Trophoblast cell (in vitro differentiated cells and primary cell): ENCODE measurements at regions not wholly inside any gene's neighbourhood (a gene's known extent, or its start where the extent isn't known, plus 50 kb on each side); places are given as distances from the start of the nearest gene placed in this dataset.

Source experiments
- DNase-seq, 2 donors: peaks; one replicate each; pipeline ENCODE4 v3.0.0-alpha.2; 2016
- H2AFZ ChIP-seq: 2 replicates; pipeline ENCODE4 v1.6.1; 2013; ENCODE audit warnings: low read length, moderate library complexity, mild to moderate bottlenecking; ENCODE audit not compliant: insufficient read depth, poor library complexity
- H2AK5ac ChIP-seq: 2 replicates; pipeline ENCODE4 v1.6.1; 2013; ENCODE audit warnings: mild to moderate bottlenecking, low read length
- H2BK120ac ChIP-seq: 2 replicates; pipeline ENCODE4 v1.6.1; 2013; ENCODE audit warnings: low read length, mild to moderate bottlenecking, moderate library complexity; ENCODE audit not compliant: insufficient read depth, poor library complexity
- H2BK12ac ChIP-seq: 2 replicates; pipeline ENCODE4 v1.6.1; 2013; ENCODE audit warnings: mild to moderate bottlenecking, low read length, moderate library complexity
- H2BK5ac ChIP-seq: 2 replicates; pipeline ENCODE4 v1.6.1; 2013; ENCODE audit warnings: low read length, low read depth, moderate library complexity, mild to moderate bottlenecking; ENCODE audit not compliant: poor library complexity
- H3K14ac ChIP-seq: 2 replicates; pipeline ENCODE4 v1.6.1; 2013; ENCODE audit warnings: mild to moderate bottlenecking, low read length
- H3K18ac ChIP-seq: 2 replicates; pipeline ENCODE4 v1.6.1; 2013; ENCODE audit warnings: mild to moderate bottlenecking, low read length
- H3K23ac ChIP-seq: 2 replicates; pipeline ENCODE4 v1.6.1; 2013; ENCODE audit warnings: low read length
- H3K27ac ChIP-seq: 2 replicates; pipeline ENCODE4 v1.5.1; 2013; ENCODE audit warnings: low read depth, mild to moderate bottlenecking, inconsistent platforms, low read length, moderate library complexity
- H3K27me3 ChIP-seq: 2 replicates; pipeline ENCODE4 v1.6.1; 2013; ENCODE audit warnings: inconsistent platforms, mild to moderate bottlenecking, low read length, moderate library complexity; ENCODE audit not compliant: insufficient read depth
- H3K36me3 ChIP-seq, 2 experiments: 1 replicate in 1 of 2; 2 replicates in 1 of 2; pipeline ENCODE4 v1.6.1; 2013; ENCODE audit warnings: low read length in 2 of 2, mild to moderate bottlenecking in 2 of 2, moderate library complexity in 1 of 2; ENCODE audit not compliant: insufficient read depth in 2 of 2, control insufficient read depth in 1 of 2
- H3K4ac ChIP-seq: 2 replicates; pipeline ENCODE4 v1.6.1; 2013; ENCODE audit warnings: low read depth, mild to moderate bottlenecking, low read length, moderate library complexity
- H3K4me1 ChIP-seq, 2 experiments: 1 replicate in 1 of 2; 2 replicates in 1 of 2; pipeline ENCODE4 v1.6.1; 2013; ENCODE audit warnings: low read length in 2 of 2, mild to moderate bottlenecking in 2 of 2, moderate library complexity in 1 of 2; ENCODE audit not compliant: insufficient read depth in 2 of 2, control insufficient read depth in 1 of 2
- H3K4me2 ChIP-seq: 2 replicates; pipeline ENCODE4 v1.6.1; 2013; ENCODE audit warnings: inconsistent platforms, mild to moderate bottlenecking, low read length, moderate library complexity
- H3K4me3 ChIP-seq: 2 replicates; pipeline ENCODE4 v1.5.1; 2013; ENCODE audit warnings: mild to moderate bottlenecking, low read depth, low read length, inconsistent platforms
- H3K79me1 ChIP-seq: one replicate; pipeline ENCODE4 v1.6.1; 2013; ENCODE audit warnings: low read length
- H3K79me2 ChIP-seq: 2 replicates; pipeline ENCODE4 v1.6.1; 2013; ENCODE audit warnings: low read length, mild to moderate bottlenecking; ENCODE audit not compliant: control insufficient read depth, insufficient read depth, poor library complexity
- H3K9ac ChIP-seq: 2 replicates; pipeline ENCODE4 v1.6.1; 2013; ENCODE audit warnings: mild to moderate bottlenecking, low read length
- H3K9me3 ChIP-seq: 2 replicates; pipeline ENCODE4 v1.6.1; 2013; ENCODE audit warnings: low read depth, mild to moderate bottlenecking, control low read depth, inconsistent platforms, low read length; ENCODE audit not compliant: insufficient read depth
- H4K12ac ChIP-seq: 2 replicates; pipeline ENCODE4 v1.6.1; 2013; ENCODE audit warnings: low read depth, mild to moderate bottlenecking, low read length, moderate library complexity
- H4K8ac ChIP-seq: 2 replicates; pipeline ENCODE4 v1.6.1; 2013; ENCODE audit warnings: low read depth, mild to moderate bottlenecking, low read length, moderate library complexity
- H4K91ac ChIP-seq: one replicate; pipeline ENCODE4 v1.6.1; 2013; ENCODE audit warnings: low read depth, mild to moderate bottlenecking, low read length, moderate library complexity
- WGBS: extraction: QIAGEN DNeasy Blood & Tissue Kit; methylation state at CpG from one replicate; pipeline ENCODE4 v1.1.7; 2013; ENCODE audit warnings: missing lambda C conversion rate; ENCODE audit not compliant: insufficient read length, insufficient coverage; ENCODE audit errors: extremely low coverage; 5-methylcytosine and 5-hydroxymethylcytosine counted together

DNA sequence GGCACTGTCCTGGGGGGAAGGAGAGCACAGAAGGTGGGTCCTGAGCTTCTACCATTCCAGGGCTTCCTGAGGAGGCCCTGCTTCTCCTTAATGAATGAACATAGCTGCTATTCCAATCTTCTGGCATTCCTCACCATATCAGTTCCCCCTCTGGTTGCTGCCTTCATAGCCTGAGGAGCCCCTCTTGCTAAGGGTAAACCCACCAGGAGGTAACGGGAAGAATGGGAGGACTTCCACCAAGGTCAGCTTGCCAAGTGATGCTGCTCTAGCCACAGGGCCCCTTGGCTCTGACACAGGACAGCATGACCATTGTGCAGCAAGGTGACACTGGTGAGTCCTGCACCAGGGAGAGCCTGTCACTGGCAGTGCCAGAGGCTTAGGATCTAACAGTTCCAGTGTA, 1022.5 kb downstream of the TBC1D22A start:
- Histone ChIP-seq H3K79me1 (no peaks in the 10 kb centered on the region), H3K23ac (no peak overlapping the region), H4K8ac (no peak overlapping the region), H3K4ac (no peak overlapping the region), H2BK5ac (no peak overlapping the region), H3K4me2 (no peak overlapping the region), H3K27me3 (no peaks in the 10 kb centered on the region), H3K18ac (no peak overlapping the region), H3K9me3 (peaks cover 21% of the 10 kb centered on the region), H3K14ac (no peak overlapping the region), H3K36me3 (no peaks in the 10 kb centered on the region), H4K91ac (no peak overlapping the region), H3K9ac (no peak overlapping the region), H2BK12ac (no peak overlapping the region), H3K79me2 (no peaks in the 10 kb centered on the region), H2AFZ (no peak overlapping the region), H3K4me1 (no peaks in the 10 kb centered on the region), H2BK120ac (no peak overlapping the region), H2AK5ac (no peak overlapping the region), H3K4me3 (no peak overlapping the region), H3K27ac (no peak overlapping the region), H4K12ac (no peak overlapping the region)
- no CpG with 5 or more reads among the region's 1 CpG for WGBS
- DNase-seq = no peak

GRCh38 chr22:47784367-47784983, 1022.0 kb downstream of the TBC1D22A start:
- Histone ChIP-seq H3K79me2 (no peaks in the 10 kb centered on the region), H2AFZ (no peak overlapping the region), H3K4ac (no peak overlapping the region), H3K9ac (no peak overlapping the region), H3K79me1 (no peaks in the 10 kb centered on the region), H4K12ac (no peak overlapping the region), H3K27me3 (no peaks in the 10 kb centered on the region), H3K4me3 (no peak overlapping the region), H3K4me2 (no peak overlapping the region), H2AK5ac (no peak overlapping the region), H4K8ac (no peak overlapping the region), H3K23ac (no peak overlapping the region), H3K9me3 (peaks cover 21% of the 10 kb centered on the region), H2BK120ac (no peak overlapping the region), H2BK5ac (no peak overlapping the region), H3K14ac (no peak overlapping the region), H2BK12ac (no peak overlapping the region), H4K91ac (no peak overlapping the region), H3K18ac (no peak overlapping the region), H3K4me1 (no peaks in the 10 kb centered on the region), H3K36me3 (no peaks in the 10 kb centered on the region), H3K27ac (no peak overlapping the region)
- DNase-seq = no peak
- no CpG with 5 or more reads among the region's 4 CpGs for whole genome bisulfite sequencing

GRCh38 chr22:47783433-47784366, 1021.2 kb downstream of the TBC1D22A start:
- Histone ChIP-seq H3K79me2 (no peaks in the 10 kb centered on the region), H3K9me3 (peaks cover 21% of the 10 kb centered on the region), H2BK120ac (no peak overlapping the region), H3K27me3 (no peaks in the 10 kb centered on the region), H3K27ac (no peak overlapping the region), H4K12ac (no peak overlapping the region), H2BK5ac (no peak overlapping the region), H2BK12ac (no peak overlapping the region), H2AK5ac (no peak overlapping the region), H3K4ac (no peak overlapping the region), H3K36me3 (no peaks in the 10 kb centered on the region), H4K91ac (no peak overlapping the region), H3K9ac (no peak overlapping the region), H3K14ac (no peak overlapping the region), H3K4me3 (no peak overlapping the region), H3K79me1 (no peaks in the 10 kb centered on the region), H4K8ac (no peak overlapping the region), H3K23ac (no peak overlapping the region), H3K4me1 (no peaks in the 10 kb centered on the region), H2AFZ (no peak overlapping the region), H3K18ac (no peak overlapping the region), H3K4me2 (no peak overlapping the region)
- WGBS = no CpG with 5 or more reads among the region's 20 CpGs
- DNase-seq = no peak

DNA sequence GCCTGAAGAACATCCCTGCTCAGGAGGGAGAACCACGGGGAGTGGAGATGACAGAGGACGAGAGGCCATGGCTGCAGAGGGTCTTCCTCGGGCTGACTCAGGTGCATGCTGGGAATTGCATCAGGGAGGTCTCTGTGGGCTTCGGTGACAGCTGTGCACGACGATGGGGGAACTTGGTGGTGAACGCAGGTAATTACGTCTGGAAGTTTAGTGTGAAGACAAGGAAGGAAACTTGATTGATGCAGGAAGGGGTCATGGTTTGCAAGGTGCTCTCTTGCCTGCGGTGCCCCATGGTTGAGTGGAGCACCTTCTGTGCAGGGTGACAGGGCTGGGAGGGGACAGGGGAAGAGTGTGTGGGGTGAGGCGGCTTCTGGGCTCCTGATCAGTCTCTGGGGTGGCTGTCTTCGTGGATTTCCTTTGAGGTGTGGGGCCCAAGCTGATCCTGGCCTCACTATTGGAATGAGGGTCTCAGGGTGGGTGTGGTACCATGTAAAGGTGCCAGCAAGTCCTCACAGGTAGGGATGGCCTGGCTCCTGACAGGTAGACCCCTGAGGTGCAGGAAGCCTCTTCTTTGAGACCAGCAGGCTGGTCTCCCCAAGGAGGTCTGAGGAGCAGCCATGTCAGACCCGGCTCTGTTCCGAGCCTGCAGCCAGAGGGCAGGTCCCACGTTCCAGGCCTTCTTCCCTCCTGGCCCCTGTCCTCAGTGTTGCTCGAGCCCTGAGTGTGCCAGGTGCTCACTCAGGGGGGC, 1020.1 kb downstream of the TBC1D22A start:
- H2BK120ac ChIP-seq = no peak overlapping the region

More for the DNA sequence above, 1020.1 kb downstream of the TBC1D22A start:
- H3K79me2 ChIP-seq = no peaks in the 10 kb centered on the region
- H3K9ac ChIP-seq = no peak overlapping the region
- H3K4me1 ChIP-seq = no peaks in the 10 kb centered on the region
- DNase-seq = no peak
- H4K8ac ChIP-seq = no peak overlapping the region
- H3K27me3 ChIP-seq = no peaks in the 10 kb centered on the region
- no peak overlapping the region for H2BK5ac ChIP-seq
- H2AFZ ChIP-seq = no peak overlapping the region
- no peak overlapping the region for H3K4me2 ChIP-seq
- H4K12ac ChIP-seq = no peak overlapping the region
- no peak overlapping the region for H3K4ac ChIP-seq
- no peak overlapping the region for H3K18ac ChIP-seq
- no peak overlapping the region for H3K4me3 ChIP-seq
- H4K91ac ChIP-seq = no peak overlapping the region
- no peak overlapping the region for H3K27ac ChIP-seq
- no peak overlapping the region for H3K23ac ChIP-seq
- H2BK12ac ChIP-seq = no peak overlapping the region
- no peaks in the 10 kb centered on the region for H3K36me3 ChIP-seq
- H3K79me1 ChIP-seq = no peaks in the 10 kb centered on the region
- H3K9me3 ChIP-seq = peaks cover 21% of the 10 kb centered on the region
- no peak overlapping the region for H3K14ac ChIP-seq
- no CpG with 5 or more reads among the region's 15 CpGs for WGBS
- H2AK5ac ChIP-seq = no peak overlapping the region
